ENCODE measurements at regions not wholly inside any gene's neighbourhood (a gene's known extent, or its start where the extent isn't known, plus 50 kb on each side); places are given as distances from the start of the nearest gene placed in this dataset.

- DNase-seq (ENCODE audit: low spot score) = no peak
These were observed 575.3 kb downstream of the CMPK2 start for GRCh38 chr2:6290217-6291015.

GRCh38 chr2:6294791-6295190 is 570.9 kb downstream of the CMPK2 start:
- DNase-seq (ENCODE audit: low spot score) = no peak

- no peak for DNase-seq (ENCODE audit: low spot score)
These were observed 568.5 kb downstream of the CMPK2 start for GRCh38 chr2:6297238-6297637.

- DNase-seq (ENCODE audit: low spot score) = no peak
These were observed 564.3 kb downstream of the CMPK2 start for GRCh38 chr2:6301426-6301825.

GRCh38 chr2:6308986-6309385 is 556.7 kb downstream of the CMPK2 start:
- DNase-seq (ENCODE audit: low spot score) = no peak

GRCh38 chr2:6309415-6310255 is 556.1 kb downstream of the CMPK2 start:
- DNase-seq (ENCODE audit: low spot score) = no peak

- DNase-seq (ENCODE audit: low spot score) = no peak
These were observed 555.2 kb downstream of the CMPK2 start for GRCh38 chr2:6310256-6311215.

GRCh38 chr2:6312367-6312766 is 553.3 kb downstream of the CMPK2 start:
- DNase-seq (ENCODE audit: low spot score) = no peak

- DNase-seq (ENCODE audit: low spot score) = no peak
These were observed 551.3 kb downstream of the CMPK2 start for GRCh38 chr2:6314218-6314960.

- no peak for DNase-seq (ENCODE audit: low spot score)
These were observed 540.1 kb downstream of the CMPK2 start for GRCh38 chr2:6325616-6326015.

- DNase-seq (ENCODE audit: low spot score) = no peak
These were observed 538.7 kb downstream of the CMPK2 start for GRCh38 chr2:6326958-6327357.

GRCh38 chr2:6336752-6337471 is 528.8 kb downstream of the CMPK2 start:
- no peak for DNase-seq (ENCODE audit: low spot score)

GRCh38 chr2:6337472-6337820 is 528.3 kb downstream of the CMPK2 start:
- DNase-seq (ENCODE audit: low spot score) = no peak

GRCh38 chr2:6341588-6342129 is 524.0 kb downstream of the CMPK2 start:
- no peak for DNase-seq (ENCODE audit: low spot score)

- no peak for DNase-seq (ENCODE audit: low spot score)
These were observed 523.3 kb downstream of the CMPK2 start for GRCh38 chr2:6342273-6342920.

- no peak for DNase-seq (ENCODE audit: low spot score)
These were observed 522.6 kb downstream of the CMPK2 start for GRCh38 chr2:6343076-6343475.

- DNase-seq (ENCODE audit: low spot score) = no peak
These were observed 513.5 kb downstream of the CMPK2 start for GRCh38 chr2:6352247-6352646.

- DNase-seq (ENCODE audit: low spot score) = no peak
These were observed 512.7 kb downstream of the CMPK2 start for GRCh38 chr2:6352906-6353515.

GRCh38 chr2:6353669-6354068 is 512.0 kb downstream of the CMPK2 start:
- no peak for DNase-seq (ENCODE audit: low spot score)

- DNase-seq (ENCODE audit: low spot score) = no peak
These were observed 511.2 kb downstream of the CMPK2 start for GRCh38 chr2:6354546-6354945.
